ENCODE measurements at regions not wholly inside any gene's neighbourhood (a gene's known extent, or its start where the extent isn't known, plus 50 kb on each side); places are given as distances from the start of the nearest gene placed in this dataset.

GRCh38 chr9:87109231-87109631 is 161.9 kb upstream of the GAS1 start:
- no peak for TF ChIP-seq POLR2A (IDR thresholded peaks at IDR 0.05; ENCODE audit: control extremely low read depth in 1 of 2, low read depth in 2 of 2, low read length in 2 of 2)
- TF ChIP-seq EP300 (IDR thresholded peaks at IDR 0.05; ENCODE audit: borderline replicate concordance in 1 of 2, low read depth in 2 of 2, low read length in 2 of 2) = no peak
- no peak for TF ChIP-seq EGR1 (IDR thresholded peaks at IDR 0.05; ENCODE audit: borderline replicate concordance, low read depth, low read length)
- TF ChIP-seq EZH2 (IDR thresholded peaks at IDR 0.05; ENCODE audit: low read depth, low read length, severe bottlenecking) = no peak
- TF ChIP-seq ZNF274 (IDR thresholded peaks at IDR 0.05; ENCODE audit: borderline replicate concordance, extremely low read depth, low read length) = no peak
- no peak for TF ChIP-seq JUN (IDR thresholded peaks at IDR 0.05; ENCODE audit: low read depth, low read length)
- TF ChIP-seq TEAD4 (IDR thresholded peaks at IDR 0.05; ENCODE audit: low read depth, low read length) = no peak
- no peak for TF ChIP-seq TAF1 (IDR thresholded peaks at IDR 0.05; ENCODE audit: low read depth, low read length)
- no peak for TF ChIP-seq POLR2AphosphoS5 (IDR thresholded peaks at IDR 0.05; ENCODE audit: low read depth, low read length)
